Muscle of back (tissue), 3 donors: ENCODE measurements at regions not wholly inside any gene's neighbourhood (a gene's known extent, or its start where the extent isn't known, plus 50 kb on each side); places are given as distances from the start of the nearest gene placed in this dataset.

Source experiments
- DNase-seq, 3 donors: peaks; one replicate each; pipeline versions ENCODE4 v3.0.0 to v3.0.0-alpha.2; 2013

- DNase-seq, result no peak
Measured at GRCh38 chr7:86972072-86972471, 87.4 kb downstream of the ELAPOR2 start.

DNA sequence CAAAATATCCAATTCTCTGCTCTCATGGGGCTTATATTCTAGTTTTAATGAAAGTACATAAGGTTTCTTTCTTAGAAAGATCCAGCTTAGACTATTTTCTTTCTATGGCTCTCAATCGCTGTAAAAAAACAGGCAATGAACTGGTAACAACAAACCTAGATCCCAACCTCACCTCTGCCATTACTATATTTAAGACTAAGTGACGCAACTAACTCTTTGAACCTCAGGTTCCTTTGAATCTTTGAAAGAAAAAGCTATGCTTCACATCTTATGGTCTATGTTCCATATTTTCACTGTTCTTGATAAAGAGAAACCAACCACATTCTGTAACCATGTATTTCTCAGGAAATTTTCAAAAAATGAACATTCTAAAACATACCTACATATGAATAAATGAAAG is 88.5 kb downstream of the ELAPOR2 start:
- no peak for DNase-seq

DNA sequence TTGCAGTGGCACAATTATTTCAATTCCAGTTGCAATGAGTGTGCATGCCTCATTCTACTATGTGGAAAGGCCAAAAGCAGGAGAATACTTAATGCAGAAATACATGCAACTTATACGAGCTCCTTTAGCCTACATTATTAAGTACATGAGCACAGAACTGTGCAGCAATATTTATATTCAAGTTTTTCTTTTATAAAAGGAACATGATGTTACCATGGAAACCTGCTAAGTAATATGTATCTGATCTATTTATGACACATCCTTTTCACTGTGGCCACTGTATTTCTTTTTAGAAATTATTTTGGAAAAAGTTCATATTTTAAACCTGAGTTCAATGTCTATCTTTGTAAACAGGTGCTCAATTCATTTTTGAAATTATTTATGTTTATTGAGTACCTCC is 88.9 kb downstream of the ELAPOR2 start:
- DNase-seq, result no peak

DNA sequence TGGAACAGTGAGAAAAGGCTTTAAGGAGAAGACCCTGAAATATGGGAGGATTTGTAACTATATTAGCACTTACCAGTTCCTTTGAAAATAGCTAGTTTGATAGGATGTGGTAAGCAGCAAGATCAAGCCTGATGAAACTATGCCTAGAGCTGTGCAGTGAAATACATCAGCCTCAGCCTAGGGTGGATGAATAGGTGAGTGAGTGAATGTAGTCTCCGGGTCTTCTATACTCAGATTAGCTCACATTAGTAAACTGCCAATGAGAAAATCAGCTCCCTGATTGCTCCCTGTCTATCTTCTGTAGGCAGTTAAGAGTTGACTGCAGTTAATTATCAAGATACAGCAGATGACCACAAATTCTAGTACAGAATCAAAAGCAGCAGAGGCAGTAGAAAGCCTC is 89.6 kb downstream of the ELAPOR2 start:
- DNase-seq, result no peak

DNA sequence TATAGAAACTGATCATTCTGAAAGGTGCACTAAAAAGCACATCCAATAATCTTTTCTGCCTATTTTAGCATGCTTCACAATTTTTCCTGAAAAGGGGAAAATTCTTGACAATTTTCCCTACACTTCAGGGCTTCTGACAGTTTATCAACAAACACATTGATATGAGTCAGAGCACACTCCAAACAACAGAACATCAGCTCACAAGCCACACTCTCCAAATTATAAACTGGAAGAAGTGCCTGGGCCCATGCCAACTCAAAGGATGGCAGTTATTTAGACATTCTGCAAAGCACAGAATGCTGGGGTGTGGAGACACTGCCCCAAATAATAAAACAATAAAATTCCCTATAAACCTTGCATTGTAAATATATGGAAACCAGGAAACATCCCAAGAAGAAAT is 90.8 kb downstream of the ELAPOR2 start:
- DNase-seq, result no peak

DNA sequence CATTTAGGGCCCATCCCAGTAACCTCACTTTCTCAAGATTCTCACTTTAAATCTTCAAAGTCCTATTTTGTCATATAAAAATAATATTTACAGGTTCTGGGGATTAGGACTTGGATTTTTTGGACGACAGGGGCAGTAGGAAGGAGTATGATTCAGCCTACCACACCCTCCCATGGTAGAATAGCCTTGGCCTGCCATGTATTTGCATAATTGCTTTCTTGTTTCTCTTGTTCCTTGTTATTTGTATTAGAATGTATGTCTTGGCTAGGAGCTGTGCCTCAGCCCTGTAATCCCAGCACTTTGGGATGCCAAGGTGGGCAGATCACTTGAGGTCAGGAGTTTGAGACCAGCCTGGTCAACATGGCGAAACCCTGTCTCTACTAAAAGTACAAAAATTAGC is 92.5 kb downstream of the ELAPOR2 start:
- no peak for DNase-seq

DNA sequence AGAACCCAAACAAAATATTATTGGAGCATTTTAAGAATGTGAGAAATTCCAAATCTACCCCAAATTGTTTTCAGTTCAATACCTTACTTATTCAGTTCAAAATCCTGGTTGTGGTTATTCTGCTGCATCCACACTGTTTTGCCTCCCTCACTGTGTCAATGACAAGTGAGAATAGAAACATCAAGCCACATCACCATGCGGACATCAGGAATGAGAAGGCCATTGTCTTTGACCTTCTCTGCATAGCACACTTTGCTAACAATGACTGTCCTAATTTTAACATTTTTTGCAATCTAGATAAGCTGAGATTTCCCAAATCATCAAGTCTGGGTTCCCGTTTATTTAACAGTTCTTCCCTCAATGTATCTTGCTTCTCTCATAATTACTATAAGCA is 93.7 kb downstream of the ELAPOR2 start:
- DNase-seq, result no peak

GRCh38 chr7:86964973-86965726 is 94.3 kb downstream of the ELAPOR2 start:
- DNase-seq, result no peak

GRCh38 chr7:86963599-86964230 is 95.7 kb downstream of the ELAPOR2 start:
- peak in 1 of 3 donors; percentile 20 for DNase-seq

- DNase-seq, result no peak
Measured at GRCh38 chr7:86962623-86963022, 96.8 kb downstream of the ELAPOR2 start.

GRCh38 chr7:86961686-86962085 is 97.8 kb downstream of the ELAPOR2 start:
- peak in 1 of 3 donors; percentile 11 for DNase-seq

GRCh38 chr7:86958380-86958779 is 101.1 kb downstream of the ELAPOR2 start:
- no peak for DNase-seq

DNA sequence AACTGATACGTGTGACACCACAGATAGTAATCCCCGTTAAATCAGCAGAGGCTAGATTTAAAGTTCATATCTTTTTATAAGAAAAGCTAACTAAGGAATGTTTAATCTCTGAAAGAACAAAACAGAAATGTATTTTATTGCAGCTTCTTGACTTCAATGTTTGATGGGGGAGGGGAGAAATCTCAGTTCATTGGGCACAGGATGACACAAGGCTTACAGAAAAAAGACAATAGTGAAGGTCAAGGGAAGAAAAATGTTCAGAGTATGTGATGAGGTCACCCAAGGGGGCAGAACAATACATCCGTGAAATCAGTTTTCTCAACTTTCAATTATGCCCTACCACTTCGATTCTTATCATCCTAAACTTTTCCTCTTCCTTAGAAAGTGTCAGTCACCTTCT is 102.9 kb downstream of the ELAPOR2 start:
- no peak for DNase-seq

DNA sequence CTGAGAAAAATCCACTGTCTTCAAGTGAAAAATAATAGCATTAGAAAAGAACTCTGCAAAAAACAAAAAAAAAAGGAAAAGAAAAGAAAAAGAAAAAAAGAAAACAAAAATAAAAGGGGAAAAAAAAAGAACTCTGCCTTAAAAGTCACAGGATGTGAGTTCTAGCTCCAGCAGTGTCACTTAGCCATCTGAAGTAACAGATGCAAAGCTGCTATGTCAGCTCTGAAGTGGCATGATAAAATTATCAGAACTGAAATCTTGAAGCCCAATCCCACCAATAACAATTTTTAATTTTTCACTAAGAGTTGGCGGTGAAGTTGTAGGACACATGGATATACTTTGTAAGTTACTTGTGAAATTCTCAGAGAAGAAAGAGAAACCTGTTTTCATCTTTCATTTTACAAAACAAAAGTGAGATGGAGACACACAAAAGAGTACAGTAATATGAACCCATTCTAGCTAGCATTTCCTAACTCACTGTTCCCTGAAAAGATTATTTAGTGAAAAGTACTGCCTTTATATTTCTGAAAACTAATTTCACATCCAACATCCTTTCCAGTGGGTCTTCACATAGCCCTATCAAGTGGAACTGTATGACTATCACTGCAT is 103.5 kb downstream of the ELAPOR2 start:
- no peak for DNase-seq

- no peak for DNase-seq
Measured at GRCh38 chr7:86954971-86955370, 104.5 kb downstream of the ELAPOR2 start.

- no peak for DNase-seq
Measured at GRCh38 chr7:86953653-86954336, 105.7 kb downstream of the ELAPOR2 start.

DNA sequence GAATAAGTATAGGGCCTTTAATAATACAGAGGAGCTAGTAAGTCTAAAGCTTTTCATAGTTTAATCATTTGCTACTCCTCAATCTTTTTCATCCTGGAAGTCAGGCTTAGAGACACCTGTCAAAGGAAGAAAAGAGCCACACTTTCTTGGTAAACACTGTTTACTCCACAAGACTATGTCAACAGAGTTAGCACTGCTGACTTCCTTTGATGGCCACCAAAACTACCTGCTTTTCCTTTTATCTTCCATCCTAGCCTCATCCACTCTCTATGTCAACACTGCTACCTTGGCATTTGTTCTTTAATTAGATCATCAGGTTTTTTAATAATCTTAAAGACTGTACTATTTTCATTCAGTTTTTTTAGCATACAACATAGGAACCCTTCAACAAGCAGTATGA is 106.2 kb downstream of the ELAPOR2 start:
- no peak for DNase-seq

DNA sequence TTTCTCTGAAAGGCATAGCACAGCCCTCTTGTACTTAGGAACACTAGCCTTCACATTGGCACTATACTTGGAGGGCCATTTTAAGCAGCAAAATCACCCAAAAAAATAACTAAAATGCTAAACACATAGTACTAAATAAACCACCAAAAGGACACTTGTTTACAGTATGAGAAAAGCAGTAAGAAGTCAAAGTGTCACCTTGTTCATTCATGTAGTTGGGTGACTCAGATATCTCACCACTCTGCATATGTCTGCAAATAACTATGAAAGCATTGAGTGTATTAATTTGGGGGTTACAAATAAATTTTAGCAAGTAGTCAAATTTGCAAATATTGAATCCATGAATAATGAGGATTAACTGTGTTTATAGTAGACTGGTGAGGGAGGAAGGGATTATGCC is 107.6 kb downstream of the ELAPOR2 start:
- no peak for DNase-seq

GRCh38 chr7:86950944-86951343 is 108.5 kb downstream of the ELAPOR2 start:
- no peak for DNase-seq

- DNase-seq, result no peak
Measured at GRCh38 chr7:86950360-86950759, 109.1 kb downstream of the ELAPOR2 start.

GRCh38 chr7:86949779-86950260 is 109.6 kb downstream of the ELAPOR2 start:
- no peak for DNase-seq

DNA sequence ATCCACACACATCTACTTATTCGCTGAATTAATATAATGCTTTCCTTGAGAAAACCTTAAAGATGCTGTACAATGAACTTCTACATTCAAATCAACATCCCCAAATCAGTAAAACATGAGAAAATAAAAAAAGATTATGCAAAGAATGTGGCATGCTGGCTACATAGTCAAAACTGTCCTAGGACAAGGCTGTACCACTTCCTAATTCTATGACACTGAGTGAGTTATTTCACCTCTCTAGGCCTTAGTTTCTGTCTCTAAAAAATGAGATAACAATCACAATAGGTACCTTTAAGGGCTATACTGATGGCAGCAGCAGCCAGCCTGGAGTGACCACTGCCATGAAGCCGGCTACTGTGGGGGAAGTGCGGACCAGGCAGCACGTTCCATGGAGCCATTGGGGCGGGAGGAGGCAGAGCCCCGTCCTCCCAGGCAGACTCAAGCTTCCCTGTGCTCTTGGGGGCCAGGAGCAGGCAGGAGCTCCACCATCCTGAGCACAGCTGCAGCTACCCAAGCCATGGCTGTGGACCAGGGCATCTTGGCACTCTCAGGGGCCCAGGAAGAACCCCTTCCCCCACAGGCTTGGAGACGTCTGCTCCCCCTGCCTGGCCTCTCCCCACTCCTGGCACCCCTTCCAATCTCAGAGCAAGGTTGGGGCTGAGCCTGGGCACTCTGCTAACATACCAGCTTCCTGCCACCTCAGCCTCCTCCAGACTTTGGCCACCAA is 110.2 kb downstream of the ELAPOR2 start:
- DNase-seq, result no peak
